Subcutaneous abdominal adipose tissue (tissue), 5 donors: ENCODE measurements at regions not wholly inside any gene's neighbourhood (a gene's known extent, or its start where the extent isn't known, plus 50 kb on each side); places are given as distances from the start of the nearest gene placed in this dataset.

Experiments
- H3K27ac ChIP-seq: one replicate; pipeline ENCODE4 v1.7.0; 2013; ENCODE audit warnings: low read depth, mild to moderate bottlenecking, inconsistent platforms, low read length, moderate library complexity
- H3K27me3 ChIP-seq, 5 donors: one replicate each; pipeline ENCODE4 v1.7.0; 2013; ENCODE audit warnings: low read length in 5 of 5, inconsistent platforms in 1 of 5; ENCODE audit not compliant: control insufficient read depth in 5 of 5, insufficient read depth in 4 of 5
- H3K36me3 ChIP-seq, 5 donors: one replicate each; pipeline ENCODE4 v1.7.0; 2013; ENCODE audit warnings: low read length in 5 of 5; ENCODE audit not compliant: control insufficient read depth in 5 of 5, insufficient read depth in 5 of 5
- H3K4me1 ChIP-seq, 5 donors: one replicate each; pipeline ENCODE4 v1.7.0; 2013; ENCODE audit warnings: low read length in 5 of 5, mild to moderate bottlenecking in 3 of 5, moderate library complexity in 1 of 5; ENCODE audit not compliant: control insufficient read depth in 5 of 5, insufficient read depth in 5 of 5
- H3K4me3 ChIP-seq, 5 donors: one replicate each; pipeline ENCODE4 v1.7.0; 2013; ENCODE audit warnings: low read length in 5 of 5, low read depth in 1 of 5
- H3K9ac ChIP-seq, 5 donors: one replicate each; pipeline ENCODE4 v1.7.0; 2013; ENCODE audit warnings: low read length in 5 of 5, mild to moderate bottlenecking in 4 of 5, moderate library complexity in 3 of 5
- H3K9me3 ChIP-seq, 5 donors: one replicate each; pipeline ENCODE4 v1.7.0; 2013; ENCODE audit warnings: low read length in 5 of 5; ENCODE audit not compliant: control insufficient read depth in 5 of 5
- donor health status: healthy.
- donor health status: healthy.
- donor health status: healthy.
- donor health status: healthy.
- donor health status: healthy.

GRCh38 chr11:112786886-112787530 lies 174.2 kb upstream of the NCAM1 start:
- Histone ChIP-seq H3K9me3 (no peaks in the 10 kb centered on the region), H3K27ac (no peak overlapping the region), H3K27me3 (peaks cover 0 to 6% (median 0%) of the 10 kb centered on the region in 5 donors), H3K9ac (no peak overlapping the region), H3K4me1 (peaks cover 3 to 19% (median 17%) of the 10 kb centered on the region in 5 donors), H3K36me3 (no peaks in the 10 kb centered on the region), H3K4me3 (no peak overlapping the region)

- Histone ChIP-seq H3K9me3 (no peaks in the 10 kb centered on the region), H3K4me1 (peaks cover under 1 to 14% (median 13%) of the 10 kb centered on the region in 5 donors), H3K27me3 (peaks cover 0 to 6% (median 0%) of the 10 kb centered on the region in 5 donors), H3K4me3 (no peak overlapping the region), H3K36me3 (no peaks in the 10 kb centered on the region), H3K9ac (no peak overlapping the region), H3K27ac (no peak overlapping the region)
These were observed 171.7 kb upstream of the NCAM1 start for GRCh38 chr11:112789481-112789880.

- Histone ChIP-seq H3K9ac (no peak overlapping the region), H3K36me3 (no peaks in the 10 kb centered on the region), H3K27me3 (peaks cover 0 to 3% (median 0%) of the 10 kb centered on the region in 5 donors), H3K27ac (no peak overlapping the region), H3K9me3 (no peaks in the 10 kb centered on the region), H3K4me1 (peaks cover 0 to 6% (median 5%) of the 10 kb centered on the region in 5 donors), H3K4me3 (no peak overlapping the region)
These were observed 170.9 kb upstream of the NCAM1 start for GRCh38 chr11:112790286-112790685.

- Histone ChIP-seq H3K9ac (no peak overlapping the region), H3K4me3 (no peak overlapping the region), H3K27me3 (peaks cover 0 to 3% (median 0%) of the 10 kb centered on the region in 5 donors), H3K9me3 (no peaks in the 10 kb centered on the region), H3K4me1 (no peaks in the 10 kb centered on the region), H3K36me3 (no peaks in the 10 kb centered on the region), H3K27ac (no peak overlapping the region)
These were observed 169.2 kb upstream of the NCAM1 start for GRCh38 chr11:112792070-112792469.

GRCh38 chr11:112793416-112793815 lies 167.8 kb upstream of the NCAM1 start:
- H3K9me3 ChIP-seq: no peaks in the 10 kb centered on the region
- no peak overlapping the region for H3K27ac ChIP-seq
- H3K4me3 ChIP-seq: no peak overlapping the region
- H3K9ac ChIP-seq: no peak overlapping the region
- H3K4me1 ChIP-seq: no peaks in the 10 kb centered on the region
- H3K27me3 ChIP-seq: peaks cover 0 to 2% (median 0%) of the 10 kb centered on the region in 5 donors
- H3K36me3 ChIP-seq: no peaks in the 10 kb centered on the region

GRCh38 chr11:112794331-112794846 lies 166.8 kb upstream of the NCAM1 start:
- Histone ChIP-seq H3K9me3 (no peaks in the 10 kb centered on the region), H3K9ac (no peak overlapping the region), H3K27ac (no peak overlapping the region), H3K4me1 (peaks cover 0 to 4% (median 0%) of the 10 kb centered on the region in 5 donors), H3K4me3 (no peak overlapping the region), H3K36me3 (no peaks in the 10 kb centered on the region), H3K27me3 (peaks cover 0 to 2% (median 0%) of the 10 kb centered on the region in 5 donors)

GRCh38 chr11:112795142-112795815 lies 165.9 kb upstream of the NCAM1 start:
- no peak overlapping the region for H3K9ac ChIP-seq
- H3K27ac ChIP-seq: no peak overlapping the region
- H3K9me3 ChIP-seq: no peaks in the 10 kb centered on the region

GRCh38 chr11:112795911-112796649 lies 165.1 kb upstream of the NCAM1 start:
- no peaks in the 10 kb centered on the region for H3K36me3 ChIP-seq
- H3K4me1 ChIP-seq: peaks cover 0 to 8% (median 0%) of the 10 kb centered on the region in 5 donors
- no peaks in the 10 kb centered on the region for H3K9me3 ChIP-seq
- no peak overlapping the region for H3K9ac ChIP-seq
- peaks cover 0 to 2% (median 0%) of the 10 kb centered on the region in 5 donors for H3K27me3 ChIP-seq
- H3K27ac ChIP-seq: no peak overlapping the region
- H3K4me3 ChIP-seq: no peak overlapping the region

More at GRCh38 chr11:112795142-112795815, 165.9 kb upstream of the NCAM1 start:
- Histone ChIP-seq H3K27me3 (peaks cover 0 to 2% (median 0%) of the 10 kb centered on the region in 5 donors), H3K4me3 (no peak overlapping the region), H3K4me1 (peaks cover 0 to 8% (median 0%) of the 10 kb centered on the region in 5 donors), H3K36me3 (no peaks in the 10 kb centered on the region)

GRCh38 chr11:112797092-112797491 lies 164.1 kb upstream of the NCAM1 start:
- no peak overlapping the region for H3K4me3 ChIP-seq
- no peak overlapping the region for H3K27ac ChIP-seq
- H3K9ac ChIP-seq: no peak overlapping the region

More at GRCh38 chr11:112797092-112797491, 164.1 kb upstream of the NCAM1 start:
- peaks cover 0 to 8% (median 0%) of the 10 kb centered on the region in 5 donors for H3K4me1 ChIP-seq
- H3K36me3 ChIP-seq: no peaks in the 10 kb centered on the region
- no peaks in the 10 kb centered on the region for H3K9me3 ChIP-seq
- peaks cover 0 to 2% (median 0%) of the 10 kb centered on the region in 5 donors for H3K27me3 ChIP-seq
